LNCAP (cell line): ENCODE measurements at regions not wholly inside any gene's neighbourhood (a gene's known extent, or its start where the extent isn't known, plus 50 kb on each side); places are given as distances from the start of the nearest gene placed in this dataset.

ENCODE experiments used
- TF ChIP-seq, protein P1 (sequence below): fragments of 450-650 bp; IDR thresholded peaks from 2 replicates; pipeline ENCODE4 v1.5.1; 2017; ENCODE audit warnings: mild to moderate bottlenecking

GRCh38 chr16:88298181-88298832 is 84.5 kb upstream of the ZNF469 start:
- TF ChIP-seq, protein P1, sequence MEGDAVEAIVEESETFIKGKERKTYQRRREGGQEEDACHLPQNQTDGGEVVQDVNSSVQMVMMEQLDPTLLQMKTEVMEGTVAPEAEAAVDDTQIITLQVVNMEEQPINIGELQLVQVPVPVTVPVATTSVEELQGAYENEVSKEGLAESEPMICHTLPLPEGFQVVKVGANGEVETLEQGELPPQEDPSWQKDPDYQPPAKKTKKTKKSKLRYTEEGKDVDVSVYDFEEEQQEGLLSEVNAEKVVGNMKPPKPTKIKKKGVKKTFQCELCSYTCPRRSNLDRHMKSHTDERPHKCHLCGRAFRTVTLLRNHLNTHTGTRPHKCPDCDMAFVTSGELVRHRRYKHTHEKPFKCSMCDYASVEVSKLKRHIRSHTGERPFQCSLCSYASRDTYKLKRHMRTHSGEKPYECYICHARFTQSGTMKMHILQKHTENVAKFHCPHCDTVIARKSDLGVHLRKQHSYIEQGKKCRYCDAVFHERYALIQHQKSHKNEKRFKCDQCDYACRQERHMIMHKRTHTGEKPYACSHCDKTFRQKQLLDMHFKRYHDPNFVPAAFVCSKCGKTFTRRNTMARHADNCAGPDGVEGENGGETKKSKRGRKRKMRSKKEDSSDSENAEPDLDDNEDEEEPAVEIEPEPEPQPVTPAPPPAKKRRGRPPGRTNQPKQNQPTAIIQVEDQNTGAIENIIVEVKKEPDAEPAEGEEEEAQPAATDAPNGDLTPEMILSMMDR, result no peak

GRCh38 chr16:88298833-88299745 is 83.7 kb upstream of the ZNF469 start:
- TF ChIP-seq, protein P1, result no peak

DNA sequence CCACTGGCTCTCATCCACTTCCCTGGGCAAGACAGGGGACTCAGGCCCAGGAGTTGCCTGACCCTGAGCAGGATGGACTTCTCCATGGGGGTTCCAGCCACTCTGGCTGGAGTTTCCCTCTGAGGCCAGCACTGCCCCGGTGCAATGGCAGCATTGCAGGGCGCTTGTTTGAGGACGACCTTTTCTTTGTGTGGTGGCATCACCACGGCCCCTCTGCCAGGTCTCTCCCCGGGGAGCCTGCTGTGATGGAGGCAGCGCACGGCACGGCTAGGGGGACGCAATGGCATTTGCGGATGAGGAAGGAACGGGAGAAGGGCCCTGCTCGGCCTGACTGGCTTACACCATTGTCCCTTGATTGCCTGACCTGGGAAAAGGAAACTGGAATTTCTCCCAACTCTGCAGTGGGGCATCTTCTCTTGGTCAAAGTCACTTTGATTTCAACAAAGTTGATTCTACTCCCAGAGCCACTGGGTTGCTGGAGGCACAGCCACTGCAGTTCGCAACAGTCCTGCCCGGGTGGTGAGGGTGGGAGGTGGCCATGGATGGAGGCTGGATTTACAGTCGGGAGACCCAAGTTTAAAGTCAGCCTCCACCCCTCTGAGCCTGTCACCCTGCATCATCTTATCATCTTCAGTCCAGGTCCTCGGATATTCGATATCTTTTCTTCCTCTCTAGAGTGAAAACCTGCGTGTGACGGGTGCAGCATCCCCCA is 82.9 kb upstream of the ZNF469 start:
- TF ChIP-seq, protein P1, result no peak

GRCh38 chr16:88300463-88300835 is 82.3 kb upstream of the ZNF469 start:
- TF ChIP-seq, protein P1, result no peak

GRCh38 chr16:88301431-88301830 is 81.3 kb upstream of the ZNF469 start:
- TF ChIP-seq, protein P1, result no peak

GRCh38 chr16:88301886-88302285 is 80.9 kb upstream of the ZNF469 start:
- TF ChIP-seq, protein P1, result no peak

- TF ChIP-seq, protein P1, result no peak
Observed at GRCh38 chr16:88302666-88303065, 80.1 kb upstream of the ZNF469 start.
